ENCODE measurements at regions not wholly inside any gene's neighbourhood (a gene's known extent, or its start where the extent isn't known, plus 50 kb on each side); places are given as distances from the start of the nearest gene placed in this dataset.
A peak's percentile ranks its signal among the peaks of the same experiment; 100 is the strongest.

DNA sequence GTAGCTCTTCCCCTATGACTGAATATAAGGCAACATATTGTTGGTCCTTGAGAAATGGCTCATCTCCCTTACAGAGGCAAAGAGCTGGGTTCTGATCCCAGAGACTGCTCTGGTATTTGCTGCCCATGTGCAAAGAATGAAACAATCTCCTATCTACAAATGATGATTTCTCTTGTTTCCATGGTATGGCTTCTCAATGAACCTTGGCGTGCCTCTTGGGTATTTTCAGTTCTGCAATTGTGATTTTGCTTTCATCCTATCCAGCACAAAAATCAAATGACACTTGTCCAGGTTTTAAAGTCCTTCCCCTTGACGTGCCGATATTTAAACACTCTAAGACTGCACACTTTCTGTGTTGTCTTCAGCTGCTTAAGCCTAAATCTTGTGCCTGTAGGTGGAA, 109.8 kb upstream of the NR2F2 start:
- WGBS, 2 donors, result 95 to 98% methylated on average over 3 of the region's 3 CpGs

GRCh38 chr15:96222981-96223380, 107.5 kb upstream of the NR2F2 start:
- TF ChIP-seq POLR2A (IDR thresholded peaks at IDR 0.05), result no peak
- TF ChIP-seq, protein P1, sequence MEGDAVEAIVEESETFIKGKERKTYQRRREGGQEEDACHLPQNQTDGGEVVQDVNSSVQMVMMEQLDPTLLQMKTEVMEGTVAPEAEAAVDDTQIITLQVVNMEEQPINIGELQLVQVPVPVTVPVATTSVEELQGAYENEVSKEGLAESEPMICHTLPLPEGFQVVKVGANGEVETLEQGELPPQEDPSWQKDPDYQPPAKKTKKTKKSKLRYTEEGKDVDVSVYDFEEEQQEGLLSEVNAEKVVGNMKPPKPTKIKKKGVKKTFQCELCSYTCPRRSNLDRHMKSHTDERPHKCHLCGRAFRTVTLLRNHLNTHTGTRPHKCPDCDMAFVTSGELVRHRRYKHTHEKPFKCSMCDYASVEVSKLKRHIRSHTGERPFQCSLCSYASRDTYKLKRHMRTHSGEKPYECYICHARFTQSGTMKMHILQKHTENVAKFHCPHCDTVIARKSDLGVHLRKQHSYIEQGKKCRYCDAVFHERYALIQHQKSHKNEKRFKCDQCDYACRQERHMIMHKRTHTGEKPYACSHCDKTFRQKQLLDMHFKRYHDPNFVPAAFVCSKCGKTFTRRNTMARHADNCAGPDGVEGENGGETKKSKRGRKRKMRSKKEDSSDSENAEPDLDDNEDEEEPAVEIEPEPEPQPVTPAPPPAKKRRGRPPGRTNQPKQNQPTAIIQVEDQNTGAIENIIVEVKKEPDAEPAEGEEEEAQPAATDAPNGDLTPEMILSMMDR (IDR thresholded peaks at IDR 0.05), result no peak
- Histone ChIP-seq H3K27me3 (no peaks in the 10 kb centered on the region), H3K9me3 (no peaks in the 10 kb centered on the region), H3K36me3 (replicated peaks in 1 of 2; ENCODE audit: insufficient read depth in 1 of 2, low read depth in 2 of 2) (no peaks in the 10 kb centered on the region), H3K27ac (no peak overlapping the region), H3K4me3 (no peak overlapping the region), H3K4me1 (peaks cover 8% of the 10 kb centered on the region)
- intact Hi-C loops (cut with DNase I), result no loop called here
- ATAC-seq (no peak), DNase-seq (no peak)
- 79 to 81% methylated on average over 10 of the region's 10 CpGs for WGBS, 2 donors

More for the DNA sequence above, 109.8 kb upstream of the NR2F2 start:
- no peak for ATAC-seq
- DNase-seq, result no peak
- Histone ChIP-seq H3K4me3 (no peak overlapping the region), H3K27ac (no peak overlapping the region), H3K9me3 (no peaks in the 10 kb centered on the region), H3K27me3 (no peaks in the 10 kb centered on the region), H3K36me3 (replicated peaks in 1 of 2; ENCODE audit: insufficient read depth in 1 of 2, low read depth in 2 of 2) (no peaks in the 10 kb centered on the region), H3K4me1 (peaks cover 8% of the 10 kb centered on the region)
- intact Hi-C loops (cut with DNase I), result no loop called here
- TF ChIP-seq, protein P1 (IDR thresholded peaks at IDR 0.05), result no peak
- TF ChIP-seq POLR2A (IDR thresholded peaks at IDR 0.05), result no peak

DNA sequence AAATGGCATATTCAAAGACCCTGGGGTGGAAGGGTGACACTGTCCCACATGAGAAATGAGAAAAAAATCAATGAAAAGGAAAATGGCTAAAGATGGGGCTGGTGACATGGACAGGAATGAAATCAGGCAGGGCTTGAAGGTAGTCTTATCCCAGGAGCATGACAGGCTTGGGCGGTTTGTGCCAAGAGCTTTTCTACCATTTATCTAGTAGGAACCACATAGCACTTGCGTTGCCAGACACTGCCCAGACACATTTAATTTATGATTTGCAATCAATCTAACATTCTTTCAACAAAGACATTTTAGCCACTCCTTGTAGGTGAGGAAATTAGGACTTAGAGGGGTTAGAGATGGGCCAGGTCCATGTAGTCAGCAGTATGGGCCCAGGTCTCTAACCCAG, 106.6 kb upstream of the NR2F2 start:
- Histone ChIP-seq H3K27ac (no peak overlapping the region), H3K36me3 (replicated peaks in 1 of 2; ENCODE audit: insufficient read depth in 1 of 2, low read depth in 2 of 2) (no peaks in the 10 kb centered on the region), H3K4me3 (no peak overlapping the region), H3K4me1 (peaks cover 2% of the 10 kb centered on the region), H3K9me3 (no peaks in the 10 kb centered on the region), H3K27me3 (no peaks in the 10 kb centered on the region)
- DNase-seq (peak in 3 of 4 donors; percentile 8 to 26 (median 20)), ATAC-seq (no peak)
- TF ChIP-seq POLR2A (IDR thresholded peaks at IDR 0.05), result no peak
- TF ChIP-seq, protein P1 (IDR thresholded peaks at IDR 0.05), result no peak
- intact Hi-C loops (cut with DNase I), result no loop called here
- WGBS, 2 donors, result 55 to 65% methylated on average over 2 of the region's 2 CpGs

DNA sequence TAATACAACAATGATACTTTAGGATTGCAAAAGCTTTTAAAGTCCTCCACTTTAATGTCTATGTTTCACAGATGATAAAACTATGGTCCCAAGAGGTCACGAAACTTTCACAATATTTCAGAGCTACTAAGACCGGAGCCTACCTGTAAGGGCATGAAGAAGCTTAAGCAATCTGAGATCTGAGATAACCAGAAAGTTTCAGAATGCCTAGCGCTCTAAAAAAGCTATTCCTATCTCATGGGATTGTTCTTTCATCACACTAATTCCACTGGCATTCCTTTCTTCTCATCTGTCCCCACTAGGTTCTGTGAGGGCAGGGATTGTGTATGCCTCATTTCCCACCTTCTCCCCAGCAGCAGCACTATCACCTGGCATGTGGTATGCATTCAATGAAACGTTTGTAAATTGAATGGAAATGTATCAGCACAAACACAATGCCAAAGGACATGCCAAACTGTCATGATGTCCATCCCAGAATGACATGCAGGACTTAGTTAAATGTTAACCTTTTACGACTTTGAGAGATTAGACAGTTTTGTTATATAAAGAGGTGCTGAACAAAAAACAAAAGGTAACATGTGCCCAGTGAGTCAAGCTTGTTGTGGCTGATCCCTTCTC, 104.7 kb upstream of the NR2F2 start:
- no peak overlapping the region for H3K4me3 ChIP-seq
- H3K27me3 ChIP-seq, result no peaks in the 10 kb centered on the region
- no peaks in the 10 kb centered on the region for H3K4me1 ChIP-seq
- DNase-seq (no peak), ATAC-seq (peak; percentile 33)
- intact Hi-C loops (cut with DNase I), result no loop called here
- no peaks in the 10 kb centered on the region for H3K9me3 ChIP-seq
- H3K27ac ChIP-seq, result peak overlapping the region in 1 of 4 donors; percentile 41
- TF ChIP-seq, protein P1 (IDR thresholded peaks at IDR 0.05), result no peak
- no peak for TF ChIP-seq POLR2A (IDR thresholded peaks at IDR 0.05)
- WGBS, 2 donors, result 34 to 35% methylated on average over 5 of the region's 5 CpGs
- no peaks in the 10 kb centered on the region for H3K36me3 ChIP-seq (replicated peaks in 1 of 2; ENCODE audit: insufficient read depth in 1 of 2, low read depth in 2 of 2)

DNA sequence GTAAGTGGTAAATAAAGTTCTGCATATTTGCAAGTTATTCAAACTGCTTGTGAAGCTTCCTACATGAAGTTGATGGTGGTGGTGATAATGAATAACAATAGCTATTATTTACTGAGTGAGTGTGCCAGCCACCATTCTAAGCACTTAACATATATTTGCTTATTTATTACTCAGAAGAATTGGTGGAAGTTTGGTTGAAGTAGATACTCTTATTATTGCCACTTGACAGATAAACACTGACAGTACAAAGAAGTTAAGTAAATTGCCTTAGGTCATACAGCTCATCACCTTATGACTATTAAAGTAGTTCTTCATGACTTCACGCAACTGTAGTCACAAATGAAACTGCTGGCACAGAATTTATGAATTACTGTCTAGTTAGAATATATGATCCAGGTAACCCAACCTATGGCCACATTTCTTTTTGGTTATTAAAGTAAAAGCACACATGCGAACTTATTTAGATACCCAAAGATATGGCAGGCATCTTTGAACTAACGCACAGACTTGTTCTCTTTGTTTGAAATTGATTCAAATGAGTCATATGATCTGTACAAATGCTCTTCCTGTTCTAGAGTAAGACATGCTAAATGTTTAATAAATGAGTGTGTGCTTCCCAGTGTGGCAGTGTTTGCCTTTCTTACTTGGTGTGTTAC, 99.8 kb upstream of the NR2F2 start:
- Histone ChIP-seq H3K4me3 (no peak overlapping the region), H3K4me1 (peaks cover 10% of the 10 kb centered on the region), H3K27ac (no peak overlapping the region), H3K9me3 (no peaks in the 10 kb centered on the region), H3K27me3 (no peaks in the 10 kb centered on the region), H3K36me3 (replicated peaks in 1 of 2; ENCODE audit: insufficient read depth in 1 of 2, low read depth in 2 of 2) (no peaks in the 10 kb centered on the region)
- TF ChIP-seq POLR2A (IDR thresholded peaks at IDR 0.05), result no peak
- TF ChIP-seq, protein P1 (IDR thresholded peaks at IDR 0.05), result no peak
- DNase-seq (no peak), ATAC-seq (no peak)
- 68 to 69% methylated on average over 3 of the region's 3 CpGs for WGBS, 2 donors
- intact Hi-C loops (cut with DNase I), result no loop called here

All from body of pancreas (tissue), 4 donors.